H1 (cell line): ENCODE measurements at regions not wholly inside any gene's neighbourhood (a gene's known extent, or its start where the extent isn't known, plus 50 kb on each side); places are given as distances from the start of the nearest gene placed in this dataset.

Source experiments
- CEBPB ChIP-seq: IDR thresholded peaks from 2 replicates; pipeline ENCODE4 v1.6.1; 2012; ENCODE audit warnings: low read depth, low read length
- EZH2 ChIP-seq: fragments of 200-600 bp; sonication (generic); IDR thresholded peaks from 2 replicates; pipeline ENCODE4 v1.7.1; 2012; ENCODE audit warnings: low read depth, mild to moderate bottlenecking, moderate library complexity, low read length, inconsistent platforms; ENCODE audit not compliant: severe bottlenecking
- HDAC2 ChIP-seq, 2 experiments: fragments of 300-600 bp in 1 of 2; sonication (generic) in 1 of 2; IDR thresholded peaks; 2 replicates each; pipeline ENCODE4 v1.6.1; 2011 to 2012; ENCODE audit warnings: low read depth in 2 of 2, low read length in 2 of 2, mild to moderate bottlenecking in 2 of 2, moderate library complexity in 2 of 2, borderline replicate concordance in 1 of 2, inconsistent platforms in 1 of 2
- NANOG ChIP-seq: IDR thresholded peaks from 2 replicates; pipeline ENCODE4 v1.6.1; 2011; ENCODE audit warnings: low read length, low read depth, mild to moderate bottlenecking, inconsistent platforms; ENCODE audit not compliant: insufficient read depth, poor library complexity, severe bottlenecking
- POLR2A ChIP-seq, 2 experiments: IDR thresholded peaks; 1 replicate in 1 of 2; 2 replicates in 1 of 2; pipeline ENCODE4 v1.6.1; 2011; ENCODE audit warnings: low read depth in 2 of 2, low read length in 2 of 2, mild to moderate bottlenecking in 2 of 2; ENCODE audit errors: control extremely low read depth in 1 of 2
- SUZ12 ChIP-seq: fragments of 200-600 bp; sonication (generic); IDR thresholded peaks from 2 replicates; pipeline ENCODE4 v1.6.1; 2012; ENCODE audit warnings: mild to moderate bottlenecking, inconsistent platforms, low read length, moderate library complexity, mixed read lengths
- TAF7 ChIP-seq: optimal IDR thresholded peaks from 2 replicates; pipeline ENCODE3; 2011; ENCODE audit warnings: low read depth, mild to moderate bottlenecking, inconsistent platforms, low read length, moderate library complexity, borderline replicate concordance
- TBP ChIP-seq: IDR thresholded peaks from 2 replicates; pipeline ENCODE4 v1.6.1; 2011; ENCODE audit warnings: low read depth, low read length, improper control_type of control experiment
- ZNF274 ChIP-seq: IDR thresholded peaks from 2 replicates; pipeline ENCODE4 v1.7.0; 2012; ENCODE audit warnings: low read length, borderline replicate concordance; ENCODE audit errors: extremely low read depth
- TF ChIP-seq, protein P1 (sequence below), 3 experiments: IDR thresholded peaks; 1 replicate in 2 of 3; 2 replicates in 1 of 3; pipeline versions ENCODE4 v1.5.1 to v1.6.1; 2011; ENCODE audit warnings: low read length in 3 of 3, mild to moderate bottlenecking in 3 of 3, inconsistent platforms in 2 of 3, low read depth in 1 of 3, moderate library complexity in 1 of 3; ENCODE audit not compliant: insufficient read depth in 1 of 3; ENCODE audit errors: control extremely low read depth in 1 of 3
- TF ChIP-seq, protein P2 (sequence below): IDR thresholded peaks from 2 replicates; pipeline ENCODE4 v1.6.1; 2011; ENCODE audit warnings: low read depth, mild to moderate bottlenecking, low read length; ENCODE audit not compliant: insufficient read depth

DNA sequence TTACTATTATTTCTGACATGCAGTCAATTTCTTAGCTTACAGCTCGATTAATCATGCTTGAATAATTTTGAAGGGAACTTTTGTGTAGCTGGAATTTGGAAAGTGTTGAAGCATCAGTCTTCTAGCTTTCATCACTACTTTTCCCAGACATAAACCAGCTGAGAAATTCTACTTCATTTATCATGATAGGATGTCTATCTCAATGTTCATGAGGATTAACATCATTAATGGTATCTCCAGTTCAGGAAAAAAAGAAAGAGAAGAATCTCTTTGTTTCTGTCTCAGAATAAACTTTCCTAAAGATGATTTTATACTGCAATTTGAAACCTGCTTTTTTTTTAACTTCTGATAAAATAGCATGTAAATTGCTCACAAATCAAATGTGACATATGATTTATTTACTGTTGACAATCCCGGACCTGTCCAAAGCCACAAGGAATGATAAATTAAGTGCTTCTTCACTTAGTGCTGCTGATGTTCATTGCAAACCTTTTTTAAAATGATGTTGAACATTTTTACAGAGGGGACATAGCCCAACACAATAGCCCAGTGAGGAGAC lies 412.1 kb upstream of the CLINT1 start:
- TF ChIP-seq NANOG (no peak), HDAC2 (IDR thresholded peaks at IDR 0.05; ENCODE audit: borderline replicate concordance in 1 of 2, low read depth in 2 of 2, low read length in 2 of 2) (no peak), POLR2A (IDR thresholded peaks at IDR 0.05; ENCODE audit: control extremely low read depth in 1 of 2, low read depth in 2 of 2, low read length in 2 of 2) (no peak), EZH2 (no peak), TBP (no peak), SUZ12 (no peak), ZNF274 (no peak), TAF7 (no peak), CEBPB (no peak)
- TF ChIP-seq, protein P1, sequence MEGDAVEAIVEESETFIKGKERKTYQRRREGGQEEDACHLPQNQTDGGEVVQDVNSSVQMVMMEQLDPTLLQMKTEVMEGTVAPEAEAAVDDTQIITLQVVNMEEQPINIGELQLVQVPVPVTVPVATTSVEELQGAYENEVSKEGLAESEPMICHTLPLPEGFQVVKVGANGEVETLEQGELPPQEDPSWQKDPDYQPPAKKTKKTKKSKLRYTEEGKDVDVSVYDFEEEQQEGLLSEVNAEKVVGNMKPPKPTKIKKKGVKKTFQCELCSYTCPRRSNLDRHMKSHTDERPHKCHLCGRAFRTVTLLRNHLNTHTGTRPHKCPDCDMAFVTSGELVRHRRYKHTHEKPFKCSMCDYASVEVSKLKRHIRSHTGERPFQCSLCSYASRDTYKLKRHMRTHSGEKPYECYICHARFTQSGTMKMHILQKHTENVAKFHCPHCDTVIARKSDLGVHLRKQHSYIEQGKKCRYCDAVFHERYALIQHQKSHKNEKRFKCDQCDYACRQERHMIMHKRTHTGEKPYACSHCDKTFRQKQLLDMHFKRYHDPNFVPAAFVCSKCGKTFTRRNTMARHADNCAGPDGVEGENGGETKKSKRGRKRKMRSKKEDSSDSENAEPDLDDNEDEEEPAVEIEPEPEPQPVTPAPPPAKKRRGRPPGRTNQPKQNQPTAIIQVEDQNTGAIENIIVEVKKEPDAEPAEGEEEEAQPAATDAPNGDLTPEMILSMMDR (IDR thresholded peaks at IDR 0.05; ENCODE audit: control extremely low read depth in 1 of 3, insufficient read depth in 1 of 3, low read depth in 1 of 3, low read length in 3 of 3) = no peak
- TF ChIP-seq, protein P2, sequence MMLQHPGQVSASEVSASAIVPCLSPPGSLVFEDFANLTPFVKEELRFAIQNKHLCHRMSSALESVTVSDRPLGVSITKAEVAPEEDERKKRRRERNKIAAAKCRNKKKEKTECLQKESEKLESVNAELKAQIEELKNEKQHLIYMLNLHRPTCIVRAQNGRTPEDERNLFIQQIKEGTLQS = no peak
